CD4-positive, alpha-beta T cell (primary cell): ENCODE measurements at regions not wholly inside any gene's neighbourhood (a gene's known extent, or its start where the extent isn't known, plus 50 kb on each side); places are given as distances from the start of the nearest gene placed in this dataset.

Experiments
- ATAC-seq: fragments of 200-7000 bp; cut with Tn5 transposase; one replicate; pipeline ENCODE4 v1.10.0; 2022; ENCODE audit warnings: mild to moderate bottlenecking; ENCODE audit not compliant: poor library complexity
- CTCF ChIA-PET: fragments of 350-600 bp; sonication (Branson Sonifier 250); formaldehyde crosslinking; loops from one replicate; lab custom pipeline; 2021; ENCODE audit warnings: antibody characterized with exemption, inconsistent platforms; lab: Charles Lee
- POLR2A ChIA-PET: fragments of 350-600 bp; sonication (Branson Sonifier 250); formaldehyde crosslinking; loops from one replicate; lab custom pipeline; 2021; ENCODE audit warnings: antibody characterized with exemption, inconsistent platforms; lab: Charles Lee
- DNase-seq, 14 experiments: peaks; one replicate each; pipeline ENCODE4 v3.0.0-alpha.2; 2013 to 2020; ENCODE audit warnings: mixed read lengths in 2 of 14
- H3K27ac ChIP-seq, 2 donors: one replicate each; pipeline versions ENCODE4 v1.5.1 to v1.7.0; 2013; ENCODE audit warnings: low read length in 2 of 2, low read depth in 1 of 2, mild to moderate bottlenecking in 1 of 2
- H3K27me3 ChIP-seq, 2 experiments: 1 replicate in 1 of 2; 2 replicates in 1 of 2; pipeline versions ENCODE4 v1.6.1 to v1.7.0; 2013; ENCODE audit warnings: low read length in 2 of 2, control low read depth in 1 of 2, mild to moderate bottlenecking in 1 of 2, moderate library complexity in 1 of 2; ENCODE audit not compliant: insufficient read depth in 2 of 2, control insufficient read depth in 1 of 2
- H3K36me3 ChIP-seq: one replicate; pipeline ENCODE4 v1.6.1; 2013; ENCODE audit warnings: low read length, control low read depth; ENCODE audit not compliant: insufficient read depth
- H3K4me1 ChIP-seq: one replicate; pipeline ENCODE4 v1.6.1; 2013; ENCODE audit warnings: low read length, control low read depth; ENCODE audit not compliant: insufficient read depth
- H3K4me3 ChIP-seq: one replicate; pipeline ENCODE4 v1.5.1; 2013; ENCODE audit warnings: mild to moderate bottlenecking, low read length, moderate library complexity
- H3K9me3 ChIP-seq, 2 experiments: 1 replicate in 1 of 2; 2 replicates in 1 of 2; pipeline versions ENCODE4 v1.6.1 to v1.7.0; 2013; ENCODE audit warnings: low read length in 2 of 2, mild to moderate bottlenecking in 2 of 2, control low read depth in 1 of 2, moderate library complexity in 1 of 2; ENCODE audit not compliant: control insufficient read depth in 1 of 2, insufficient read depth in 1 of 2
- H3K27ac Mint-ChIP-seq: one replicate; pipeline ENCODE4 v1.8.0; 2020; ENCODE audit warnings: mixed read lengths
- H3K27me3 Mint-ChIP-seq: one replicate; pipeline ENCODE4 v1.8.0; 2021; ENCODE audit warnings: mixed read lengths
- H3K36me3 Mint-ChIP-seq: one replicate; pipeline ENCODE4 v1.8.0; 2021; ENCODE audit warnings: low read depth, mixed read lengths
- H3K4me1 Mint-ChIP-seq: one replicate; pipeline ENCODE4 v1.8.0; 2021; ENCODE audit warnings: low read depth, mixed read lengths
- H3K4me3 Mint-ChIP-seq: one replicate; pipeline ENCODE4 v1.8.0; 2020; ENCODE audit warnings: mild to moderate bottlenecking, mixed read lengths
- H3K9me3 Mint-ChIP-seq: one replicate; pipeline ENCODE4 v1.8.0; 2020; ENCODE audit warnings: mixed read lengths
- CTCF ChIP-seq: fragments of 200-600 bp; IDR thresholded peaks from one replicate; pipeline ENCODE4 v1.8.0; 2022; ENCODE audit warnings: antibody characterized with exemption, mild to moderate bottlenecking
- intact Hi-C, 2 experiments: fragments of 100-400 bp; cut with DNase I in 1 of 2; cut with micrococcal nuclease in 1 of 2; formaldehyde crosslinking; loops; one replicate each; pipeline versions ENCODE4 v1.15.1 to v1.9.0; 2023 to 2025; cut with DNase I, micrococcal nuclease

GRCh38 chr3:67856718-67857117 is 202.3 kb upstream of the SUCLG2 start:
- H3K4me3 ChIP-seq = no peak overlapping the region
- no peak for TF ChIP-seq CTCF

DNA sequence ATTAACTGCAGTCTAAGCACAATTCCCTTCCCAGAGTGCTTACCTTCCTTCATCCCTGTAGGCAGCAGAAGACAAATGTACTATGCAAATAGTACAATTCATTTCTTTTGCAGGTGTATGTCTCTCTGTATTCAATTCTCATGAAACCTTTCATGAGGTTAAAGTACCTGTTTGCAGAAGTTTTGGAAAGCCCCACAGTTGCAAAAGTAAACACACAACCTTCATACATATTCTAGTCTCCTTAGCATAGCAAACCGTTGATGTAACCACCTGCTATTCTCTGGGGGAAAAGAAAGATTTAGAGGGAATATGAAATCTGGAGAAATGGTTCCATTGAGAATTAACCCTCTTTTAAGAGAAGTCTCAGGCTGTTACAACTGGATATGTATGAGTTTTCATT is 200.3 kb upstream of the SUCLG2 start:
- Histone ChIP-seq H3K27ac (no peak overlapping the region), H3K9me3 (no peaks in the 10 kb centered on the region), H3K4me1 (no peaks in the 10 kb centered on the region), H3K27me3 (no peaks in the 10 kb centered on the region), H3K36me3 (no peaks in the 10 kb centered on the region), H3K4me3 (no peak overlapping the region)
- Mint-ChIP-seq H3K4me1 (peaks cover 14% of the 10 kb centered on the region), H3K27me3 (no peaks in the 10 kb centered on the region), H3K9me3 (no peaks in the 10 kb centered on the region), H3K36me3 (no peaks in the 10 kb centered on the region), H3K4me3 (no peak overlapping the region), H3K27ac (no peak overlapping the region)
- DNase-seq (no peak), ATAC-seq (no peak)
- no peak for TF ChIP-seq CTCF
- intact Hi-C loops = no loop called here
- POLR2A ChIA-PET = no interaction called here
- CTCF ChIA-PET = no interaction called here

More at GRCh38 chr3:67856718-67857117, 202.3 kb upstream of the SUCLG2 start:
- Histone ChIP-seq H3K27ac (no peak overlapping the region), H3K9me3 (no peaks in the 10 kb centered on the region), H3K4me1 (no peaks in the 10 kb centered on the region), H3K27me3 (no peaks in the 10 kb centered on the region), H3K36me3 (no peaks in the 10 kb centered on the region)
- Mint-ChIP-seq H3K4me3 (no peak overlapping the region), H3K27ac (no peak overlapping the region), H3K27me3 (no peaks in the 10 kb centered on the region), H3K9me3 (no peaks in the 10 kb centered on the region), H3K36me3 (no peaks in the 10 kb centered on the region), H3K4me1 (peaks cover 15% of the 10 kb centered on the region)
- no peak for DNase-seq
- ChIA-PET CTCF (no interaction called here), POLR2A (interaction anchor here (0.8 kb wide), 1 partner anchor 18 kb away, joined by 3 read pairs; no protein-coding TSS in a partner anchor)
- ATAC-seq = no peak
- intact Hi-C loops = no loop called here

DNA sequence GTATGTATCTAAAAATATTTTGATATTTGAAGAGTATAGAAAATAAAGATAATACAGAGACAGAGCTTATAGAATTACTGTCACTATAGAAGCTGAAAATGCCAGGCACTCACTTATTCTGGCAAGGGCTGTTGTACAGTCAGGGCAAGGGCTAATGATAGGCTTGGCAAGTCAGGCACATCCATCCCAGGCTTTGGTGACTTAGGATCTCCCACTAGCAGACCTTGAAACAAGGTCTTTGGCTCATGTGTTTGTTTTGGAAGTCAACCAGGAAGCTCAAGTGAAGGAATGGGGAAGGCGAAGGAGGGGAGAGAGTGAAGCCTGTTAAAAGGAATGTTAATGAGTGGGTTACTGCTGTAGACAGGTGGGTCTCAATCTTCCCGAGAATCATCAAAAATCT is 199.1 kb upstream of the SUCLG2 start:
- ChIA-PET POLR2A (no interaction called here), CTCF (no interaction called here)

More for the DNA sequence above, 199.1 kb upstream of the SUCLG2 start:
- H3K4me1 Mint-ChIP-seq = peaks cover 6% of the 10 kb centered on the region
- no peak for TF ChIP-seq CTCF
- Histone ChIP-seq H3K36me3 (no peaks in the 10 kb centered on the region), H3K4me3 (no peak overlapping the region), H3K4me1 (no peaks in the 10 kb centered on the region), H3K27me3 (no peaks in the 10 kb centered on the region), H3K9me3 (no peaks in the 10 kb centered on the region), H3K27ac (no peak overlapping the region)
- H3K36me3 Mint-ChIP-seq = no peaks in the 10 kb centered on the region
- no peak overlapping the region for H3K4me3 Mint-ChIP-seq
- no peaks in the 10 kb centered on the region for H3K9me3 Mint-ChIP-seq
- H3K27ac Mint-ChIP-seq = no peak overlapping the region
- no peaks in the 10 kb centered on the region for H3K27me3 Mint-ChIP-seq
- intact Hi-C loops = no loop called here
- no peak for DNase-seq
- ATAC-seq = no peak
